ENCODE measurements at regions not wholly inside any gene's neighbourhood (a gene's known extent, or its start where the extent isn't known, plus 50 kb on each side); places are given as distances from the start of the nearest gene placed in this dataset.

DNA sequence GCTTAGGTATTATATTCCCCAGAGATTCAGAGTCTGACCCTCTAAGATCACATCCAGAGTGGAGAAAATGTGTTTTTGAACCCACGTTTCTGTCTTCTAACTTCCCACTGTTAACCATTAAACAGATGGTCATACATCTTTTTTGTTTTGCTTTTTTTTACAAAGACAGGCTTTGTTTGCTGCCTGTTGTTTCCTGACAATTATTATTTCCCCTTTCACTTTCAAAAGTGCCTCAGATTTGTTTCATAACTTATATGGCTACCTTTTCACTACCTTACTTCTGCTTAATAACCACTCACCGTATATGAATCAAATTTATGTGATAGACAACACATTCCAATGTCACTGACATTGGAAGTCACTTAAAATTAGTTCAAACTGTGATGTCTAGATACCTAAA, 142.2 kb downstream of the HS3ST1 start:
- TF ChIP-seq, protein P1, sequence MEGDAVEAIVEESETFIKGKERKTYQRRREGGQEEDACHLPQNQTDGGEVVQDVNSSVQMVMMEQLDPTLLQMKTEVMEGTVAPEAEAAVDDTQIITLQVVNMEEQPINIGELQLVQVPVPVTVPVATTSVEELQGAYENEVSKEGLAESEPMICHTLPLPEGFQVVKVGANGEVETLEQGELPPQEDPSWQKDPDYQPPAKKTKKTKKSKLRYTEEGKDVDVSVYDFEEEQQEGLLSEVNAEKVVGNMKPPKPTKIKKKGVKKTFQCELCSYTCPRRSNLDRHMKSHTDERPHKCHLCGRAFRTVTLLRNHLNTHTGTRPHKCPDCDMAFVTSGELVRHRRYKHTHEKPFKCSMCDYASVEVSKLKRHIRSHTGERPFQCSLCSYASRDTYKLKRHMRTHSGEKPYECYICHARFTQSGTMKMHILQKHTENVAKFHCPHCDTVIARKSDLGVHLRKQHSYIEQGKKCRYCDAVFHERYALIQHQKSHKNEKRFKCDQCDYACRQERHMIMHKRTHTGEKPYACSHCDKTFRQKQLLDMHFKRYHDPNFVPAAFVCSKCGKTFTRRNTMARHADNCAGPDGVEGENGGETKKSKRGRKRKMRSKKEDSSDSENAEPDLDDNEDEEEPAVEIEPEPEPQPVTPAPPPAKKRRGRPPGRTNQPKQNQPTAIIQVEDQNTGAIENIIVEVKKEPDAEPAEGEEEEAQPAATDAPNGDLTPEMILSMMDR (conservative IDR thresholded peaks at IDR 0.05; ENCODE audit: low read length): no peak
- TF ChIP-seq EZH2phosphoT487 (IDR thresholded peaks at IDR 0.05; ENCODE audit: borderline replicate concordance): no peak

All from Loucy (cell line).